ENCODE measurements at regions not wholly inside any gene's neighbourhood (a gene's known extent, or its start where the extent isn't known, plus 50 kb on each side); places are given as distances from the start of the nearest gene placed in this dataset.

GRCh38 chr6:134599079-134599478 is 281.2 kb upstream of the SGK1 start:
- DNase-seq, result no peak

- DNase-seq, result no peak
These were observed 278.3 kb upstream of the SGK1 start for GRCh38 chr6:134596191-134596590.

- DNase-seq, result no peak
These were observed 277.0 kb upstream of the SGK1 start for GRCh38 chr6:134594881-134595280.

- no peak for DNase-seq
These were observed 276.0 kb upstream of the SGK1 start for GRCh38 chr6:134593887-134594286.

GRCh38 chr6:134593442-134593841 is 275.5 kb upstream of the SGK1 start:
- DNase-seq, result no peak

- no peak for DNase-seq
These were observed 275.1 kb upstream of the SGK1 start for GRCh38 chr6:134593024-134593423.

- DNase-seq, result no peak
These were observed 272.5 kb upstream of the SGK1 start for GRCh38 chr6:134590449-134590848.

- no peak for DNase-seq
These were observed 272.1 kb upstream of the SGK1 start for GRCh38 chr6:134590004-134590403.

GRCh38 chr6:134589512-134589911 is 271.6 kb upstream of the SGK1 start:
- DNase-seq, result no peak

GRCh38 chr6:134588267-134588666 is 270.4 kb upstream of the SGK1 start:
- DNase-seq, result no peak

- no peak for DNase-seq
These were observed 267.6 kb upstream of the SGK1 start for GRCh38 chr6:134585517-134585873.

- DNase-seq, result no peak
These were observed 267.1 kb upstream of the SGK1 start for GRCh38 chr6:134584847-134585516.

GRCh38 chr6:134577998-134578397 is 260.1 kb upstream of the SGK1 start:
- no peak for DNase-seq

GRCh38 chr6:134575221-134575620 is 257.3 kb upstream of the SGK1 start:
- no peak for DNase-seq

- DNase-seq, result no peak
These were observed 256.6 kb upstream of the SGK1 start for GRCh38 chr6:134574491-134574890.

- peak; percentile 10 for DNase-seq
These were observed 252.1 kb upstream of the SGK1 start for GRCh38 chr6:134569996-134570395.

- no peak for DNase-seq
These were observed 246.8 kb upstream of the SGK1 start for GRCh38 chr6:134564705-134565104.

- DNase-seq, result no peak
These were observed 242.1 kb upstream of the SGK1 start for GRCh38 chr6:134560019-134560418.

GRCh38 chr6:134557509-134557908 is 239.6 kb upstream of the SGK1 start:
- no peak for DNase-seq

- no peak for DNase-seq
These were observed 237.8 kb upstream of the SGK1 start for GRCh38 chr6:134555672-134556071.

GRCh38 chr6:134553936-134554335 is 236.0 kb upstream of the SGK1 start:
- DNase-seq, result no peak

GRCh38 chr6:134551245-134551960 is 233.5 kb upstream of the SGK1 start:
- DNase-seq, result no peak

- no peak for DNase-seq
These were observed 232.7 kb upstream of the SGK1 start for GRCh38 chr6:134550604-134551003.

- DNase-seq, result no peak
These were observed 231.9 kb upstream of the SGK1 start for GRCh38 chr6:134549854-134550253.
